OCI-LY1 (cell line): ENCODE measurements at regions not wholly inside any gene's neighbourhood (a gene's known extent, or its start where the extent isn't known, plus 50 kb on each side); places are given as distances from the start of the nearest gene placed in this dataset.

Experiments used
- EZH2 ChIP-seq: fragments of 200-600 bp; sonication (generic), shearing (Covaris generic); IDR thresholded peaks from 2 replicates; pipeline ENCODE4 v1.8.0; 2017; ENCODE audit warnings: borderline replicate concordance, mixed run types, mild to moderate bottlenecking, antibody characterized with exemption, low read length, moderate library complexity, mixed read lengths
- TF ChIP-seq, protein P1 (sequence below): fragments of 200-600 bp; sonication (generic), shearing (Covaris generic); IDR thresholded peaks from 2 replicates; pipeline ENCODE4 v1.5.1; 2017; ENCODE audit warnings: mild to moderate bottlenecking, antibody characterized with exemption, low read length, moderate library complexity, mixed read lengths

GRCh38 chr13:31945202-31945961 lies 86.2 kb upstream of the FRY start:
- TF ChIP-seq, protein P1, sequence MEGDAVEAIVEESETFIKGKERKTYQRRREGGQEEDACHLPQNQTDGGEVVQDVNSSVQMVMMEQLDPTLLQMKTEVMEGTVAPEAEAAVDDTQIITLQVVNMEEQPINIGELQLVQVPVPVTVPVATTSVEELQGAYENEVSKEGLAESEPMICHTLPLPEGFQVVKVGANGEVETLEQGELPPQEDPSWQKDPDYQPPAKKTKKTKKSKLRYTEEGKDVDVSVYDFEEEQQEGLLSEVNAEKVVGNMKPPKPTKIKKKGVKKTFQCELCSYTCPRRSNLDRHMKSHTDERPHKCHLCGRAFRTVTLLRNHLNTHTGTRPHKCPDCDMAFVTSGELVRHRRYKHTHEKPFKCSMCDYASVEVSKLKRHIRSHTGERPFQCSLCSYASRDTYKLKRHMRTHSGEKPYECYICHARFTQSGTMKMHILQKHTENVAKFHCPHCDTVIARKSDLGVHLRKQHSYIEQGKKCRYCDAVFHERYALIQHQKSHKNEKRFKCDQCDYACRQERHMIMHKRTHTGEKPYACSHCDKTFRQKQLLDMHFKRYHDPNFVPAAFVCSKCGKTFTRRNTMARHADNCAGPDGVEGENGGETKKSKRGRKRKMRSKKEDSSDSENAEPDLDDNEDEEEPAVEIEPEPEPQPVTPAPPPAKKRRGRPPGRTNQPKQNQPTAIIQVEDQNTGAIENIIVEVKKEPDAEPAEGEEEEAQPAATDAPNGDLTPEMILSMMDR: no peak
- TF ChIP-seq EZH2: no peak
